Suppressor macrophage treated with lipopolysaccharide for 1 hour (primary cell): ENCODE measurements at regions not wholly inside any gene's neighbourhood (a gene's known extent, or its start where the extent isn't known, plus 50 kb on each side); places are given as distances from the start of the nearest gene placed in this dataset.
"Not testable (repeated sequence)": the region's sequence is repeated elsewhere in the genome, so short reads cannot be mapped to it uniquely, and the experiment has no call there.

Experiments
- DNase-seq, 3 donors: peaks; one replicate each; pipeline ENCODE4 v3.0.0-alpha.2; 2020 to 2022

GRCh38 chr14:105680736-105681098 is 154.3 kb downstream of the TMEM121 start:
- not testable (repeated sequence) for DNase-seq

DNA sequence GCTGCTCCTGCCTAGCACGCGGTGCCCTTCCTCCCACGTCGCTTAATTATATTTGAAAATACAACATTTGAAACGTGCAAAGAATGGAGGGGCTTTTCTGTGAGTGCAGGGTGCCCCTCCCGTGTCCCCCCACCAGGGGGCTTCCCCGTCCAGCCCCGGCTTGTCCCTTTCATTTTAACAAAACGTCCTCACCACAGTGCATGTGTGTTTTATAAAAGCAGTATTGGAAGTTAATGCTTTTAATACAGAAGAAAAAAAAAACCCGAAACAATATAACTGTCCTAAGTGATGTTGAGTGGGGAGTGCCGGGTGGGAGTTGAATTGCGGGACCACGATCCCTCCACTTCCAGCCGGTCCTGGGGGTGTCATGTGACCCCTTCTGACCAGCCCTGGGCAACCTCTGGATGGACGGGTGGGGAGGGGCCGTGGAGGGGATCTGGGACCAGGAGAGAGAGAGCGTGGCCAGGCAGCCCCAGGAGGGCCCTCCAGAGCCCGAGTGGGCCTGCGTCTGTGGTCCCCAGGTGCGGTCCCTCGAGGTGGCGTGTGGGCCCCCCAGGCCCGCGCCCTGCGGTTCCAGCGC is 155.3 kb downstream of the TMEM121 start:
- DNase-seq = not testable (repeated sequence)

GRCh38 chr14:105682442-105682841 is 156.1 kb downstream of the TMEM121 start:
- DNase-seq = not testable (repeated sequence)

- DNase-seq = no peak
These were observed 156.7 kb downstream of the TMEM121 start for GRCh38 chr14:105682956-105683570.

DNA sequence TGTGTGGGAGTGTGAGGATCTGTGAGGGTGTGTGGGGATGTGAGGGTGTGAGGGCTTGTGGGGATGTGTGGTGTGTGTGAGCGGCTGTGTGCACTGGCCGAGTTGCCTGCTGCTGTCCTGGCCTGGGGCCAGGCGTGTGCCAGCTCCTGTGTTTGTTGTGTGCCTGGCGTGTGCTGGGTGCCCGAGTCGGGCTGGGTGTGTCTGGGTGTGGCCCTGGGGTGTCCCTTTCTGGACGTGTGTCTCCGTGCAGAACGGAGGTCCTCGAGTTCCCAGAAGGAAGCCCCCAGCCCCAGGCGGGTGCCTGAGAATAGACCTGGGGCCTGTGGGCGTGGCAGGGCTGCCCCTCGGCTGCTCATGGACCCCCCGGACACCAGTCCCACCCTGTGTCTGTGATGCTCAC is 157.7 kb downstream of the TMEM121 start:
- DNase-seq = not testable (repeated sequence)

GRCh38 chr14:105684597-105684996 is 158.2 kb downstream of the TMEM121 start:
- DNase-seq = not testable (repeated sequence)

- no peak for DNase-seq
These were observed 158.6 kb downstream of the TMEM121 start for GRCh38 chr14:105685003-105685402.

GRCh38 chr14:105685605-105686004 is 159.2 kb downstream of the TMEM121 start:
- DNase-seq = not testable (repeated sequence)

- not testable (repeated sequence) for DNase-seq
These were observed 159.7 kb downstream of the TMEM121 start for GRCh38 chr14:105686050-105686449.

- not testable (repeated sequence) for DNase-seq
These were observed 160.2 kb downstream of the TMEM121 start for GRCh38 chr14:105686462-105687170.

GRCh38 chr14:105687171-105688022 is 161.0 kb downstream of the TMEM121 start:
- DNase-seq = not testable (repeated sequence)

GRCh38 chr14:105688023-105688351 is 161.6 kb downstream of the TMEM121 start:
- DNase-seq = not testable (repeated sequence)

DNA sequence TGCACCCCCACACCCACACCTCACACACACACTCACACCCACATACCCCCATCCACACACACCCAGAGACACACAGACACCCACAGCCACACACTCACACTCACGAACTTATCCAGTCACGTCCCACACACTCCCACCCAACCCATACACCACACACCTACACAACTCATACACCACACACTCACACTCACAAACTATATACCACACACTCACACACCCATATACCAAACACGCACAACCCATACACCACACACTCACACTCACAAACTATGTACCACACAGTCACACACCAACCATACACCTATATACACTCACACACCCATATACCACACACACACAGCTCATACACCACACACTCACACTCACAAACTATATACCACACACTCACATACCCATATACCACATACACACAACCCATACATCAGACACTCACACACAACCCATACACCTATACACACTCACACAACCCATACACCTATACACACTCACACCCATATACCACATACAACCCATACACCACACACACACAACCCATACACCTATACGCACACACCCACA is 162.4 kb downstream of the TMEM121 start:
- DNase-seq = not testable (repeated sequence)

- DNase-seq = no peak
These were observed 163.3 kb downstream of the TMEM121 start for GRCh38 chr14:105689722-105690121.

- no peak for DNase-seq
These were observed 164.3 kb downstream of the TMEM121 start for GRCh38 chr14:105690671-105691070.

- not testable (repeated sequence) for DNase-seq
These were observed 165.1 kb downstream of the TMEM121 start for GRCh38 chr14:105691321-105692109.

GRCh38 chr14:105692110-105692685 is 165.8 kb downstream of the TMEM121 start:
- DNase-seq = not testable (repeated sequence)

GRCh38 chr14:105694961-105695360 is 168.6 kb downstream of the TMEM121 start:
- no peak for DNase-seq

- not testable (repeated sequence) for DNase-seq
These were observed 170.0 kb downstream of the TMEM121 start for GRCh38 chr14:105696388-105696787.

DNA sequence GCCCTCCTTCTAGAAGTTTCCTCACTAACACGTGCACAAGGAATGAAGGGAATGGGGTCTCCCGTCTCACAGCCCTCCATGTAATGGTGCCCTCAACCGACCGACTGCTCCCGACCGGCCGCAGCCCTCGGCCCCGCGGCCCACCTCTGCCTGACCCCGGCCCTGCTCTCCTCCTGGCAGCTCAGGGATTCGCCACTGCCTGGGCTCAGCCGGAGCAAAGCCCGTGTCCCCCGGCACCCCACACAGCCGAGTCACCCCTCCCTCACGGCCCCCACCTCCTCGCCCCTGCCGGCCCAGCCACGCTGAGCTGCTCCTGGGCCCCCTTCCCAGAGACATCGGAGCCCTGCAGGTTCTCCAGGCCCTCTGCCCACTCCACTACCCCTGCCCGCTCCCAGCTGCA is 171.0 kb downstream of the TMEM121 start:
- DNase-seq = not testable (repeated sequence)

DNA sequence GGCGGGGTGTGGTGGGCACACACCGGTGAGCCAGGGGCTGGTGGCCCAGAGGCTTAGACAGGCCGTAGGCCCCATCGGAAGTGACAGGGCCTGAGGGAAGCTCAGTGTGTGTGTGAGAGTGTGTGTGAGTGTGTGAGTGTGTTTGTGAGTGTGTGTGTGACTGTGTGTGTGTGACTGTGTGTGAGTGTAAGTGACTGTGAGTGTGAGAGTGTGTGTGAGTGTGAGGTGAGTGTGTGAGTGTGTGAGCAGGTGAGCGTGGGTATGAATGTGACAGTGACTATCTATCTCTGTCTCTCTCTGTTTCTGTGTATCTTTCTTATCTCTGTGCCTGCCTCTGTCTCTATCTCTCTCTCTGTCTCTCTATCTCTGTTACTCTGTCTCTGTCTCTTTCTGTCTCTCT is 171.6 kb downstream of the TMEM121 start:
- DNase-seq = not testable (repeated sequence)
